Upper lobe of right lung (tissue), 1 donor: ENCODE measurements at regions not wholly inside any gene's neighbourhood (a gene's known extent, or its start where the extent isn't known, plus 50 kb on each side); places are given as distances from the start of the nearest gene placed in this dataset.

Source experiments
- ATAC-seq: fragments of 200-7000 bp; cut with Tn5 transposase; one replicate; pipeline ENCODE4 v1.9.1; 2020; ENCODE audit warnings: mild to moderate bottlenecking, moderate library complexity
- DNase-seq: peaks from one replicate; pipeline ENCODE4 v3.0.0-alpha.2; 2020
- H3K27ac ChIP-seq: fragments of 200-600 bp; one replicate; pipeline ENCODE4 v1.8.0; 2022
- H3K27me3 ChIP-seq: fragments of 200-600 bp; one replicate; pipeline ENCODE4 v1.8.0; 2022; ENCODE audit warnings: mild to moderate bottlenecking
- H3K36me3 ChIP-seq: fragments of 200-600 bp; one replicate; pipeline ENCODE4 v1.8.0; 2022
- H3K4me1 ChIP-seq: fragments of 200-600 bp; one replicate; pipeline ENCODE4 v1.8.0; 2022
- H3K4me3 ChIP-seq: fragments of 200-600 bp; one replicate; pipeline ENCODE4 v1.8.0; 2022; ENCODE audit warnings: mild to moderate bottlenecking
- H3K9me3 ChIP-seq: fragments of 200-600 bp; one replicate; pipeline ENCODE4 v1.8.0; 2022
- intact Hi-C: fragments of 100-400 bp; cut with DNase I; formaldehyde crosslinking; loops from one replicate; pipeline ENCODE4 v1.11.0; 2022
- TF ChIP-seq, protein P1 (sequence below): fragments of 200-600 bp; IDR thresholded peaks from one replicate; pipeline ENCODE4 v1.8.0; 2022; ENCODE audit warnings: antibody characterized with exemption
- donor health status: DM: no; HTN: yes; CAD: no; lungs with severe emphysema.

DNA sequence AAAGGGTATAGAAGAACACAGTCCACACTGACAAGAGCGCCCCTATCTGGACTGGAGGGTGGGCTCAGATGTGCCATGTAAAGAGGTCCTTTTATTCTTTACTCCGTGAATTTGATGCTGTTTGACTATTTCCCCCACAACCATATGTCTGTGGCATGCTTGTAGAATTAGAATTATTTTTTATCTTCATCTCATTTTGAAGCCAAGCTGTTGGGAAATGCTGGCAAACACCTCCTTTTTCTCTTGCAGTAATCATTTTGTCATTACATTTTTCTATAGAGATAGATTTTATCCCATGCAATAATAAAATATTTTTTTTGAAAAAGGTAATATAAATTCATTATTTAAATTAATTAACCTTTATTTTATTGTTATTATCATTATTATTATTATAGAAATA lies 926.6 kb upstream of the AUTS2 start:
- H3K36me3 ChIP-seq = no peaks in the 10 kb centered on the region
- intact Hi-C loops = no loop called here
- DNase-seq (no peak), ATAC-seq (no peak)
- H3K9me3 ChIP-seq = no peaks in the 10 kb centered on the region
- TF ChIP-seq, protein P1, sequence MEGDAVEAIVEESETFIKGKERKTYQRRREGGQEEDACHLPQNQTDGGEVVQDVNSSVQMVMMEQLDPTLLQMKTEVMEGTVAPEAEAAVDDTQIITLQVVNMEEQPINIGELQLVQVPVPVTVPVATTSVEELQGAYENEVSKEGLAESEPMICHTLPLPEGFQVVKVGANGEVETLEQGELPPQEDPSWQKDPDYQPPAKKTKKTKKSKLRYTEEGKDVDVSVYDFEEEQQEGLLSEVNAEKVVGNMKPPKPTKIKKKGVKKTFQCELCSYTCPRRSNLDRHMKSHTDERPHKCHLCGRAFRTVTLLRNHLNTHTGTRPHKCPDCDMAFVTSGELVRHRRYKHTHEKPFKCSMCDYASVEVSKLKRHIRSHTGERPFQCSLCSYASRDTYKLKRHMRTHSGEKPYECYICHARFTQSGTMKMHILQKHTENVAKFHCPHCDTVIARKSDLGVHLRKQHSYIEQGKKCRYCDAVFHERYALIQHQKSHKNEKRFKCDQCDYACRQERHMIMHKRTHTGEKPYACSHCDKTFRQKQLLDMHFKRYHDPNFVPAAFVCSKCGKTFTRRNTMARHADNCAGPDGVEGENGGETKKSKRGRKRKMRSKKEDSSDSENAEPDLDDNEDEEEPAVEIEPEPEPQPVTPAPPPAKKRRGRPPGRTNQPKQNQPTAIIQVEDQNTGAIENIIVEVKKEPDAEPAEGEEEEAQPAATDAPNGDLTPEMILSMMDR = no peak
- no peak overlapping the region for H3K4me3 ChIP-seq
- no peak overlapping the region for H3K27ac ChIP-seq
- H3K27me3 ChIP-seq = no peaks in the 10 kb centered on the region
- no peaks in the 10 kb centered on the region for H3K4me1 ChIP-seq

GRCh38 chr7:68674826-68675225 lies 923.4 kb upstream of the AUTS2 start:
- no peaks in the 10 kb centered on the region for H3K4me1 ChIP-seq
- TF ChIP-seq, protein P1 = no peak
- no peaks in the 10 kb centered on the region for H3K27me3 ChIP-seq
- no peak overlapping the region for H3K4me3 ChIP-seq
- no peaks in the 10 kb centered on the region for H3K36me3 ChIP-seq
- H3K27ac ChIP-seq = no peak overlapping the region
- no peaks in the 10 kb centered on the region for H3K9me3 ChIP-seq
- DNase-seq = no peak
- ATAC-seq = no peak
- intact Hi-C loops = no loop called here

GRCh38 chr7:68676813-68677535 lies 921.3 kb upstream of the AUTS2 start:
- no peak for DNase-seq
- intact Hi-C loops = no loop called here
- Histone ChIP-seq H3K4me1 (no peaks in the 10 kb centered on the region), H3K27ac (no peak overlapping the region), H3K9me3 (no peaks in the 10 kb centered on the region), H3K27me3 (no peaks in the 10 kb centered on the region), H3K4me3 (no peak overlapping the region), H3K36me3 (no peaks in the 10 kb centered on the region)
- ATAC-seq = no peak
- TF ChIP-seq, protein P1 = no peak

- no peaks in the 10 kb centered on the region for H3K4me1 ChIP-seq
- ATAC-seq (no peak), DNase-seq (no peak)
- TF ChIP-seq, protein P1 = no peak
- intact Hi-C loops = no loop called here
- no peaks in the 10 kb centered on the region for H3K27me3 ChIP-seq
- H3K9me3 ChIP-seq = no peaks in the 10 kb centered on the region
- H3K36me3 ChIP-seq = no peaks in the 10 kb centered on the region
- no peak overlapping the region for H3K4me3 ChIP-seq
- H3K27ac ChIP-seq = no peak overlapping the region
Observed at GRCh38 chr7:68678196-68678595, 920.1 kb upstream of the AUTS2 start.

DNA sequence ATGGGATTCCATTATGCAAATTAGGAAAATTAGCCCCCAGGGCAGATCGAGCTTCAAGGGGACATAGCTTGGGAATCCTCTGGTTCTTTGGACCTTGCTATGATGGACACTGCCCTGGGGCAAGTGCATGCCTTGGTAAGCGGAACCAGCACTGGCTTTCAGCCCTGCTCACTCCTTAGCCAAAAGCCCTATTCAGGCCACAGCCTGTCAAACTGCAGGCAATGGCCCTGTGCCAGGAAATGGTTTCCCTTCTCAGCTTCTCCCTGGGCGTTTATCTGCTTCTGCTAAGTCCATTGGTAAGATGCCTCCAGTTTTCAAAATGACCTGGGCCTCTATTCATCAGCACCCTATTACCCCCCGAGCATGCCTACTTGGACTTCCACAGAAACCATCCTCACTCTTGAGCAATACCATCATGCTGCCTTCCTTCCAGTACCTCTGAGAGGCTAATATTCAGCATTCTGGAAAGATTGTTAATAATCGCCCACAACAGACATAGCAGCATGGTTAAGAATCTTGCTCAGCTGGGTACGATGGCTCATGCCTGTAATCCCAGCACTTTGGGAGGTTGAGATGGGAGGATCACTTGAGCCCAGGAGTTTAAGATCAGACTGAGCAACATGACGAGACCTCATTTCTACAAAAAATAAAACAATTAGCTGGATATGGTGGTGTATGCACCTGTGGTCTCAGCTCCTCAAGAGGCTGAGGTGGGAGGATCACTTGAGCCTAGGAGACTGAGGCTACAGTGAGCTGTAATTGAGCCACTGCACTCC lies 918.6 kb upstream of the AUTS2 start:
- no peak overlapping the region for H3K4me3 ChIP-seq
- H3K9me3 ChIP-seq = no peaks in the 10 kb centered on the region
- no peaks in the 10 kb centered on the region for H3K27me3 ChIP-seq
- H3K36me3 ChIP-seq = no peaks in the 10 kb centered on the region
- no peak overlapping the region for H3K27ac ChIP-seq
- ATAC-seq (no peak), DNase-seq (no peak)
- intact Hi-C loops = no loop called here
- no peaks in the 10 kb centered on the region for H3K4me1 ChIP-seq
- TF ChIP-seq, protein P1 = no peak
